H1 (cell line): ENCODE measurements at regions not wholly inside any gene's neighbourhood (a gene's known extent, or its start where the extent isn't known, plus 50 kb on each side); places are given as distances from the start of the nearest gene placed in this dataset.

Experiments
- CBX5 ChIP-seq: fragments of 300-800, 300-1000 bp; sonication (generic); IDR thresholded peaks from 2 replicates; pipeline ENCODE4 v1.7.1; 2016; ENCODE audit warnings: antibody characterized with exemption, low read length, low read depth
- TF ChIP-seq, protein P1 (sequence below): IDR thresholded peaks from 2 replicates; pipeline ENCODE4 v1.6.1; 2011; ENCODE audit warnings: low read length, improper control_type of control experiment

DNA sequence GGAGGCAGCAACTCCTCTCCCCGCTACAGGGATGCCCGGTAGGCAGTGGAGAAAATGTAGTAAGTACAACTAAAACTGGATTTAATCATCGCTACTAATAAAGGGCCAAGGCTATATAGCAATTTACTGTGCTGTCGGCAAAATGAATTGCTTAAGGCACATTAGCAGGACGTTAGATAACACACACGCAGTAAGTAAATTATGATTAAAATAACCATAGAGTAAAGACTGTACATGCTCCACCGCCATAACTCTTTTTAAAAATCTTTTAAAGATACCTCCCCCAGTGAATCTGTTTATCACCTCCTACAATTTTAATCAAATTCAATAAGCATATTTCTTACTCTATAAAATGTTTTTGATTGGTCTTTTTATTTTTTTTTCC is 371.4 kb upstream of the MGMT start (continued):
- TF ChIP-seq, protein P1, sequence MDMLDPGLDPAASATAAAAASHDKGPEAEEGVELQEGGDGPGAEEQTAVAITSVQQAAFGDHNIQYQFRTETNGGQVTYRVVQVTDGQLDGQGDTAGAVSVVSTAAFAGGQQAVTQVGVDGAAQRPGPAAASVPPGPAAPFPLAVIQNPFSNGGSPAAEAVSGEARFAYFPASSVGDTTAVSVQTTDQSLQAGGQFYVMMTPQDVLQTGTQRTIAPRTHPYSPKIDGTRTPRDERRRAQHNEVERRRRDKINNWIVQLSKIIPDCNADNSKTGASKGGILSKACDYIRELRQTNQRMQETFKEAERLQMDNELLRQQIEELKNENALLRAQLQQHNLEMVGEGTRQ = no peak
- no peak for TF ChIP-seq CBX5
